H1 (cell line): ENCODE measurements at regions not wholly inside any gene's neighbourhood (a gene's known extent, or its start where the extent isn't known, plus 50 kb on each side); places are given as distances from the start of the nearest gene placed in this dataset.

Experiments
- HDAC6 ChIP-seq: IDR thresholded peaks from one replicate; pipeline ENCODE4 v1.7.1; 2012; ENCODE audit warnings: low read depth, mild to moderate bottlenecking, inconsistent platforms, low read length, moderate library complexity
- MAFK ChIP-seq: IDR thresholded peaks from 2 replicates; pipeline ENCODE4 v1.6.1; 2012; ENCODE audit warnings: low read depth, mild to moderate bottlenecking, improper control_type of control experiment, low read length
- POLR2A ChIP-seq, 2 experiments: IDR thresholded peaks; 1 replicate in 1 of 2; 2 replicates in 1 of 2; pipeline ENCODE4 v1.6.1; 2011; ENCODE audit warnings: low read depth in 2 of 2, low read length in 2 of 2, mild to moderate bottlenecking in 2 of 2; ENCODE audit errors: control extremely low read depth in 1 of 2
- SP1 ChIP-seq: IDR thresholded peaks from 2 replicates; pipeline ENCODE4 v1.6.1; 2011; ENCODE audit warnings: low read depth, low read length
- TF ChIP-seq, protein P1 (sequence below), 3 experiments: IDR thresholded peaks; 1 replicate in 2 of 3; 2 replicates in 1 of 3; pipeline versions ENCODE4 v1.5.1 to v1.6.1; 2011; ENCODE audit warnings: low read length in 3 of 3, mild to moderate bottlenecking in 3 of 3, inconsistent platforms in 2 of 3, low read depth in 1 of 3, moderate library complexity in 1 of 3; ENCODE audit not compliant: insufficient read depth in 1 of 3; ENCODE audit errors: control extremely low read depth in 1 of 3
- TF ChIP-seq, protein P2 (sequence below): IDR thresholded peaks from 2 replicates; pipeline ENCODE4 v1.6.1; 2012; ENCODE audit warnings: inconsistent platforms

DNA sequence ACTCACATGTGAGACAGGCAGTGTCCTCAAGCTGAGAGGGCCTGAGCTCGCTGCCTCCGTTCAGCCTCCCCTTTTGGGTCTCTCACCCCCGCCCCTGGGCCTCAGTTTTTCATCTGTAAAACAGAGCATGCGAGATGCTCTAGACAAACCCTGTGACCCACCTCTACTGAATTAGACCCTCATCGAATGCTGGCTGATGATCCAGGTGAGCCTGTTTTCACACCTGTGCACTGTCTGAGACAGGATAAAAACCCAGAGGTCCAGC is 102.1 kb downstream of the PDGFA start:
- TF ChIP-seq HDAC6 (no peak), SP1 (no peak), MAFK (no peak), POLR2A (IDR thresholded peaks at IDR 0.05; ENCODE audit: control extremely low read depth in 1 of 2, low read depth in 2 of 2, low read length in 2 of 2) (no peak)
- TF ChIP-seq, protein P1, sequence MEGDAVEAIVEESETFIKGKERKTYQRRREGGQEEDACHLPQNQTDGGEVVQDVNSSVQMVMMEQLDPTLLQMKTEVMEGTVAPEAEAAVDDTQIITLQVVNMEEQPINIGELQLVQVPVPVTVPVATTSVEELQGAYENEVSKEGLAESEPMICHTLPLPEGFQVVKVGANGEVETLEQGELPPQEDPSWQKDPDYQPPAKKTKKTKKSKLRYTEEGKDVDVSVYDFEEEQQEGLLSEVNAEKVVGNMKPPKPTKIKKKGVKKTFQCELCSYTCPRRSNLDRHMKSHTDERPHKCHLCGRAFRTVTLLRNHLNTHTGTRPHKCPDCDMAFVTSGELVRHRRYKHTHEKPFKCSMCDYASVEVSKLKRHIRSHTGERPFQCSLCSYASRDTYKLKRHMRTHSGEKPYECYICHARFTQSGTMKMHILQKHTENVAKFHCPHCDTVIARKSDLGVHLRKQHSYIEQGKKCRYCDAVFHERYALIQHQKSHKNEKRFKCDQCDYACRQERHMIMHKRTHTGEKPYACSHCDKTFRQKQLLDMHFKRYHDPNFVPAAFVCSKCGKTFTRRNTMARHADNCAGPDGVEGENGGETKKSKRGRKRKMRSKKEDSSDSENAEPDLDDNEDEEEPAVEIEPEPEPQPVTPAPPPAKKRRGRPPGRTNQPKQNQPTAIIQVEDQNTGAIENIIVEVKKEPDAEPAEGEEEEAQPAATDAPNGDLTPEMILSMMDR (IDR thresholded peaks at IDR 0.05; ENCODE audit: control extremely low read depth in 1 of 3, insufficient read depth in 1 of 3, low read depth in 1 of 3, low read length in 3 of 3), result no peak
- TF ChIP-seq, protein P2, sequence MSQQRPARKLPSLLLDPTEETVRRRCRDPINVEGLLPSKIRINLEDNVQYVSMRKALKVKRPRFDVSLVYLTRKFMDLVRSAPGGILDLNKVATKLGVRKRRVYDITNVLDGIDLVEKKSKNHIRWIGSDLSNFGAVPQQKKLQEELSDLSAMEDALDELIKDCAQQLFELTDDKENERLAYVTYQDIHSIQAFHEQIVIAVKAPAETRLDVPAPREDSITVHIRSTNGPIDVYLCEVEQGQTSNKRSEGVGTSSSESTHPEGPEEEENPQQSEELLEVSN, result no peak
